Jurkat, Clone E6-1 (cell line): ENCODE measurements at regions not wholly inside any gene's neighbourhood (a gene's known extent, or its start where the extent isn't known, plus 50 kb on each side); places are given as distances from the start of the nearest gene placed in this dataset.

Source experiments
- DNase-seq: peaks from one replicate; pipeline ENCODE4 v3.0.0-alpha.2; 2011; ENCODE audit warnings: low read depth, low spot score
- H3K4me3 ChIP-seq: 2 replicates; pipeline ENCODE4 v1.5.1; 2011; ENCODE audit warnings: mild to moderate bottlenecking, low read length, control low read depth, moderate library complexity

- DNase-seq = no peak
- no peak overlapping the region for H3K4me3 ChIP-seq
Observed at GRCh38 chr1:213929398-213929797, 58.4 kb upstream of the PROX1 start.

- H3K4me3 ChIP-seq = no peak overlapping the region
- DNase-seq = no peak
Observed at GRCh38 chr1:213931836-213932235, 55.9 kb upstream of the PROX1 start.

GRCh38 chr1:213933336-213933735, 54.4 kb upstream of the PROX1 start:
- no peak overlapping the region for H3K4me3 ChIP-seq

GRCh38 chr1:213934649-213935048, 53.1 kb upstream of the PROX1 start:
- no peak overlapping the region for H3K4me3 ChIP-seq

More at GRCh38 chr1:213933336-213933735, 54.4 kb upstream of the PROX1 start:
- DNase-seq = no peak

GRCh38 chr1:213936571-213936970, 51.2 kb upstream of the PROX1 start:
- H3K4me3 ChIP-seq = no peak overlapping the region
- no peak for DNase-seq

More at GRCh38 chr1:213934649-213935048, 53.1 kb upstream of the PROX1 start:
- DNase-seq = no peak
